ENCODE measurements at regions not wholly inside any gene's neighbourhood (a gene's known extent, or its start where the extent isn't known, plus 50 kb on each side); places are given as distances from the start of the nearest gene placed in this dataset.

GRCh38 chr2:104340879-104341828, 512.8 kb upstream of the POU3F3 start:
- no peak overlapping the region for H3K9ac ChIP-seq (ENCODE audit: low read depth in 1 of 3, low read length in 3 of 3)
- H3K4me3 ChIP-seq (ENCODE audit: low read length in 3 of 3) = no peak overlapping the region
- H3K9me3 ChIP-seq (ENCODE audit: control insufficient read depth in 3 of 3, low read length in 3 of 3) = no peaks in the 10 kb centered on the region
- peaks cover 0 to 4% (median 0%) of the 10 kb centered on the region in 3 donors for H3K27me3 ChIP-seq (ENCODE audit: control insufficient read depth in 3 of 3, insufficient read depth in 3 of 3, low read length in 3 of 3)
- H3K27ac ChIP-seq (ENCODE audit: low read depth, low read length) = no peak overlapping the region
- H3K4me1 ChIP-seq (ENCODE audit: control insufficient read depth in 3 of 3, insufficient read depth in 3 of 3, low read length in 3 of 3) = no peaks in the 10 kb centered on the region
- H3K36me3 ChIP-seq (ENCODE audit: control insufficient read depth in 3 of 3, insufficient read depth in 3 of 3, low read length in 3 of 3) = no peaks in the 10 kb centered on the region

DNA sequence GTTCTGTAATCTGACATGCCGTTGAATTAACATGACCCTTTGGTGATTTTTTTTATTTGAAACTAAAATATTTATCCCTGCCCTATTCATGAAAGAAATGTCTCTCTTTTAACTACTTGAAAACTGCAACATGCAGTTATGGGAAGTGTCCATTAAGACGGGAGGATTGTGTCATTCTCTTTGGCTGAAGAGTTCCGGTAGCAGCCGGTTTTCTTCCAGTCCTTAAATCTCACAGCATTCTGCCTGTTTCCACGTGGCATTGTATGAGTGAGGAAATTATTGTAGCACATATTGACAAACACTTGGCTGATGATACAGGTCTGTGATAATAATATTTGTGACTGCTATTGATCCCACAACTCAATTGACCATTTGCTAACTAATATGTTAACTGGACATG, 509.6 kb upstream of the POU3F3 start:
- Histone ChIP-seq H3K9me3 (ENCODE audit: control insufficient read depth in 3 of 3, low read length in 3 of 3) (no peaks in the 10 kb centered on the region), H3K9ac (ENCODE audit: low read depth in 1 of 3, low read length in 3 of 3) (no peak overlapping the region), H3K27me3 (ENCODE audit: control insufficient read depth in 3 of 3, insufficient read depth in 3 of 3, low read length in 3 of 3) (peaks cover 0 to 4% (median 0%) of the 10 kb centered on the region in 3 donors), H3K4me3 (ENCODE audit: low read length in 3 of 3) (no peak overlapping the region), H3K36me3 (ENCODE audit: control insufficient read depth in 3 of 3, insufficient read depth in 3 of 3, low read length in 3 of 3) (no peaks in the 10 kb centered on the region), H3K27ac (ENCODE audit: low read depth, low read length) (no peak overlapping the region), H3K4me1 (ENCODE audit: control insufficient read depth in 3 of 3, insufficient read depth in 3 of 3, low read length in 3 of 3) (no peaks in the 10 kb centered on the region)

DNA sequence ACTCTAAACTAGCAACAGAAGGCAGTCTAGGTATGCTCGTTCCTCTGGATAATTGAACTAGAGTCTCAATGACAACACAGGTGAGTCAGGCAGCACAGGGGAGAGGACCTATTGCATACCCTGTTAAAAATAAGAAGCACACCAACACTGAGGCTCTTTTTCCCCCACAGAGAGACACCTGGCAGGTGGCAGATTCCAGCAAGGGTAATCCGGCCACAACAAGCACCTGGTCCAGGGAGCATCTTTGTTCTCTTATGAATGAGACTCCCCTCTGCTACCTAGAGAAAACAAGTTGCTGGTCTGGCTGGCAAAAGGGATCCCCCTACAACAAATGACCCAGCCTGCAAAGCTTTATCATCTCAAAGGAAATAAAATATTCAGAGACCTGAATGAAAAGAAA, 508.9 kb upstream of the POU3F3 start:
- Histone ChIP-seq H3K36me3 (ENCODE audit: control insufficient read depth in 3 of 3, insufficient read depth in 3 of 3, low read length in 3 of 3) (no peaks in the 10 kb centered on the region), H3K9ac (ENCODE audit: low read depth in 1 of 3, low read length in 3 of 3) (no peak overlapping the region), H3K4me3 (ENCODE audit: low read length in 3 of 3) (no peak overlapping the region), H3K27me3 (ENCODE audit: control insufficient read depth in 3 of 3, insufficient read depth in 3 of 3, low read length in 3 of 3) (peaks cover 0 to 4% (median 0%) of the 10 kb centered on the region in 3 donors), H3K9me3 (ENCODE audit: control insufficient read depth in 3 of 3, low read length in 3 of 3) (no peaks in the 10 kb centered on the region), H3K4me1 (ENCODE audit: control insufficient read depth in 3 of 3, insufficient read depth in 3 of 3, low read length in 3 of 3) (no peaks in the 10 kb centered on the region), H3K27ac (ENCODE audit: low read depth, low read length) (no peak overlapping the region)

DNA sequence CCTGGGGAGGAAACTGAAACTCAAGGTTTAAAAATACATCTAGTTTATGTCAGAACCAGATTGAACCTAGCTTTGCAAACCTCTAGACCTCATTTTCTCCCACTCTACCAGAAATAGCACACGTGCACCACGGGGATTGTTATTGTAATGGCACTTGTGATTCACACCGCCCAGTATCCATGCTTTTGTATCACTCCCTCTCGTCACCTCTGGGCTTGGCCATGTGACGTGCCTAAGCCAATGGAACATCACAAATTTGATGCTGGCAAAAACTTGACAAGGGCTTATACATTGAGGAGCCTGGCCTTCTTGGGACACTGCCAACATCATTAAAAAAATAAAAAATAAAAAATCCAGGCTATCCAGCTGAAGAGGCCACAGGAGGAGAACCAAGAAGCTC, 495.8 kb upstream of the POU3F3 start:
- no peak overlapping the region for H3K9ac ChIP-seq (ENCODE audit: low read depth in 1 of 3, low read length in 3 of 3)
- H3K27me3 ChIP-seq (ENCODE audit: control insufficient read depth in 3 of 3, insufficient read depth in 3 of 3, low read length in 3 of 3) = peaks cover 0 to 3% (median 0%) of the 10 kb centered on the region in 3 donors
- H3K9me3 ChIP-seq (ENCODE audit: control insufficient read depth in 3 of 3, low read length in 3 of 3) = no peaks in the 10 kb centered on the region
- no peak overlapping the region for H3K27ac ChIP-seq (ENCODE audit: low read depth, low read length)
- no peak overlapping the region for H3K4me3 ChIP-seq (ENCODE audit: low read length in 3 of 3)
- no peaks in the 10 kb centered on the region for H3K36me3 ChIP-seq (ENCODE audit: control insufficient read depth in 3 of 3, insufficient read depth in 3 of 3, low read length in 3 of 3)
- H3K4me1 ChIP-seq (ENCODE audit: control insufficient read depth in 3 of 3, insufficient read depth in 3 of 3, low read length in 3 of 3) = no peaks in the 10 kb centered on the region

DNA sequence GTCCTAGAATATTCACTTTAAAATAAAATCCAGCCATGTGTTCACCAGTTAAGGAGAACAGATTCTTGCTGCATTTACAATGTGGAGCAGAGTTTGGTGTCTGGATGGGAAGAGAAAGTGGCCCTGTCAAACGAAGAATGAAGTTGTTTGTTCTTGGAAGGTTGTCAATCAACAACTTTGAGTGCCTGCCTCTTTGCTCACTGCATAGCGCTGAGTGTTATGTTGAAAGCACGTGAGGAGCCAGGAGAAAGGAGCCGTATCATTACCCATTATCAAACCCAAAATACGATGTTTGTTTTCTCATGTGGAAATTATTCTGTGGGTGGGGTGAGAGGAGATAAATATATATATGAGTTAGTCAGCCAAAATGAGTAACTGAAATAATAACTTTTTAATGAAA, 492.5 kb upstream of the POU3F3 start:
- Histone ChIP-seq H3K4me1 (ENCODE audit: control insufficient read depth in 3 of 3, insufficient read depth in 3 of 3, low read length in 3 of 3) (no peaks in the 10 kb centered on the region), H3K9ac (ENCODE audit: low read depth in 1 of 3, low read length in 3 of 3) (no peak overlapping the region), H3K9me3 (ENCODE audit: control insufficient read depth in 3 of 3, low read length in 3 of 3) (no peaks in the 10 kb centered on the region), H3K27me3 (ENCODE audit: control insufficient read depth in 3 of 3, insufficient read depth in 3 of 3, low read length in 3 of 3) (peaks cover 0 to 3% (median 0%) of the 10 kb centered on the region in 3 donors), H3K36me3 (ENCODE audit: control insufficient read depth in 3 of 3, insufficient read depth in 3 of 3, low read length in 3 of 3) (no peaks in the 10 kb centered on the region), H3K4me3 (ENCODE audit: low read length in 3 of 3) (no peak overlapping the region), H3K27ac (ENCODE audit: low read depth, low read length) (no peak overlapping the region)

DNA sequence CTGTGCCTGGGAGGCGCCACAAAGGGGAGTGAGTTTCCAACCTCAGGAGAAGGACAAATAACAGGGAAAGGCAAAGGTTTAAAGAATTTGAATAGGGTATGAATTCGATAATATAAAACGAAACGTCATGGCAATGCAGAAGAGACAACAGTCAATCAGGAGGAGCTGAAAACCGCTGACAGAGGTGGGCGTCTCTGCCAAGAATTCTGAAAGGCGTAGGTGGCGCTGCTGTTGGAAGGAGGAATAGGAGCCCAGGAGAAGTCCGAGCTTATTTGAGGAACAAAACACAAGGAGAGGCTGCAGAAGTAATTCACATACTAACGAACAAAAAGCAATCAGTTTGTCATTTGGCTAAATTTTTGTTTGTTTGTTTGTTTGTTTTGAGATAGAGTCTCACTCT, 485.8 kb upstream of the POU3F3 start:
- Histone ChIP-seq H3K4me1 (ENCODE audit: control insufficient read depth in 3 of 3, insufficient read depth in 3 of 3, low read length in 3 of 3) (no peaks in the 10 kb centered on the region), H3K27ac (ENCODE audit: low read depth, low read length) (no peak overlapping the region), H3K9me3 (ENCODE audit: control insufficient read depth in 3 of 3, low read length in 3 of 3) (no peaks in the 10 kb centered on the region), H3K9ac (ENCODE audit: low read depth in 1 of 3, low read length in 3 of 3) (no peak overlapping the region), H3K4me3 (ENCODE audit: low read length in 3 of 3) (no peak overlapping the region), H3K27me3 (ENCODE audit: control insufficient read depth in 3 of 3, insufficient read depth in 3 of 3, low read length in 3 of 3) (peaks cover 0 to 5% (median 0%) of the 10 kb centered on the region in 3 donors), H3K36me3 (ENCODE audit: control insufficient read depth in 3 of 3, insufficient read depth in 3 of 3, low read length in 3 of 3) (no peaks in the 10 kb centered on the region)

DNA sequence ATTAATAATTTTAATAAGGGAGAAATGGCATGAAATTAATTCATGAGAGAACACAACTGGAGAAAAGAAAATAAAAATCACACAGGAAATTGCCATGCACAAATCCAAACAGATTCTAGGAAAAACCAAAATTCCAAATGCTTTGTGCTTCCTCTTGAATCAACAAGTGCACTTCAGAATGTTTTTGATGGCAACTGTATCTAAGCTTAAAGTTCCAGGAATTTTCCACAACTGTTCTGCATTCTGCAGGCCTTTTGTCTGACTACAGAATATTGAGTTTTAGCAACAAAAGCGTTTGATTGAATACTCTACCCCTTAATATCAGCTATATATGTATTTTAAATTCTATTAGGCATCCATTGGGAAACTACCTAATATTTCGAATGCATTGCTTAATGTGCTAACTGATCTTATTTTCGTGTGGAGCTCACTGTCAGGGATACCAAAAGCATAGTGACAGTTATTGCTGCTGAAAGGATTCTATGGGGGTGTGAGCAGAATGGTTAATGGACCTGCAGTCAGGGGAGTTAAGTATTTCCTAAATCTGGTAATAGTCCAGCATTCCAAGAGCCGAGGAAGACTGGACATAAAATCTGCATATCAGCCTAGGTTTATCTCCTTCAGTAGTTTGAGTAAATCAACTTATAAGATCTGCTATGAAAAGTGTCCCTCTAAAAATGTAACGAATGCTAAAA, 482.7 kb upstream of the POU3F3 start:
- no peak overlapping the region for H3K27ac ChIP-seq (ENCODE audit: low read depth, low read length)
- H3K27me3 ChIP-seq (ENCODE audit: control insufficient read depth in 3 of 3, insufficient read depth in 3 of 3, low read length in 3 of 3) = peaks cover 0 to 5% (median 0%) of the 10 kb centered on the region in 3 donors
- H3K36me3 ChIP-seq (ENCODE audit: control insufficient read depth in 3 of 3, insufficient read depth in 3 of 3, low read length in 3 of 3) = no peaks in the 10 kb centered on the region
- H3K4me1 ChIP-seq (ENCODE audit: control insufficient read depth in 3 of 3, insufficient read depth in 3 of 3, low read length in 3 of 3) = no peaks in the 10 kb centered on the region
- no peak overlapping the region for H3K4me3 ChIP-seq (ENCODE audit: low read length in 3 of 3)
- H3K9ac ChIP-seq (ENCODE audit: low read depth in 1 of 3, low read length in 3 of 3) = no peak overlapping the region
- H3K9me3 ChIP-seq (ENCODE audit: control insufficient read depth in 3 of 3, low read length in 3 of 3) = no peaks in the 10 kb centered on the region

DNA sequence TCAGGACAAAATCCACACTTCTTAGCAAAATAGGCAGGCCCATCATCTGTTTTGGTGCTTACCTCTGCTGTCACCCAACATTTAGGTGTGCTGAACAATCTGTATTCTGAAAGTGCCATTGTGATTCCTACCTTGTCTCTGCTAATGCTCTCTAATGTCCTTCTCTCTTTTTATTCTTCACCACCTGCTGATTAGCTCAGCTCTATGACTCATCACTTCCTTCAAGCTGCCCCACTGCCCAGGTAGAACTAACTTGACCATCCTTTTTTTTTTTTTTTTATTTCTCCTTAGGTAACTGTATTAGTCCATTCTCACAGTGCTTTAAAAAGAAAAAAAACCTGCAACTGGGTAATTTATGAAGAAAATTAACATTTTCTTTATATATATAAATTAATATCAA, 478.7 kb upstream of the POU3F3 start:
- Histone ChIP-seq H3K4me1 (ENCODE audit: control insufficient read depth in 3 of 3, insufficient read depth in 3 of 3, low read length in 3 of 3) (no peaks in the 10 kb centered on the region), H3K36me3 (ENCODE audit: control insufficient read depth in 3 of 3, insufficient read depth in 3 of 3, low read length in 3 of 3) (no peaks in the 10 kb centered on the region), H3K9me3 (ENCODE audit: control insufficient read depth in 3 of 3, low read length in 3 of 3) (no peaks in the 10 kb centered on the region), H3K27me3 (ENCODE audit: control insufficient read depth in 3 of 3, insufficient read depth in 3 of 3, low read length in 3 of 3) (no peaks in the 10 kb centered on the region), H3K27ac (ENCODE audit: low read depth, low read length) (no peak overlapping the region), H3K9ac (ENCODE audit: low read depth in 1 of 3, low read length in 3 of 3) (no peak overlapping the region), H3K4me3 (ENCODE audit: low read length in 3 of 3) (no peak overlapping the region)

DNA sequence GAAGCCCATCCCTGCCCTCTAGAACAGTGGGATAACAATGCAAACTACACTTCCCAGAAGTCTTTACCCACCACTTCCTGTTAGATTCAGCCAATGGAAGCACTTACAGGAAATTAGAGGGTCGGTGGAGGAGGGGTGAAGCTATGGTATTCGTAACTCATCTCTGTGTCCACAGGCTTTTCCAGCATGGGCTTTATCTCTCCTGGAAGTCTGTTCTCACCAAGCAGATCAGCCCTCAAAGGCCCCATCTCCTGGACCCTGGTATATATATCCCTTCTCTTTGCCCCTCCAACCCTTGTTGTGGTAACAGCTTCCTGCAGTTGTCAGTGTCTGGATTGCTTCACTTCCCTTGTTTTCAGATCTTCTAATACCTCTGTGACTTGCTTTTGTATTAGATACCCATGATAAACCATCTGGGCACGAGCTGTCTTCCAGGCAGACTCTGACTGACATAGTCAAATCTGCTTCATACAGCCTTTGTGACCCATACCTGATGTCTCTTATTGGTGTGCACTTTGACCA, 475.0 kb upstream of the POU3F3 start:
- Histone ChIP-seq H3K4me1 (ENCODE audit: control insufficient read depth in 3 of 3, insufficient read depth in 3 of 3, low read length in 3 of 3) (no peaks in the 10 kb centered on the region), H3K9ac (ENCODE audit: low read depth in 1 of 3, low read length in 3 of 3) (peak overlapping the region in 1 of 3 donors; percentile 3), H3K27ac (ENCODE audit: low read depth, low read length) (no peak overlapping the region), H3K4me3 (ENCODE audit: low read length in 3 of 3) (peak overlapping the region; percentile 31 to 75 (median 61)), H3K36me3 (ENCODE audit: control insufficient read depth in 3 of 3, insufficient read depth in 3 of 3, low read length in 3 of 3) (no peaks in the 10 kb centered on the region), H3K9me3 (ENCODE audit: control insufficient read depth in 3 of 3, low read length in 3 of 3) (no peaks in the 10 kb centered on the region), H3K27me3 (ENCODE audit: control insufficient read depth in 3 of 3, insufficient read depth in 3 of 3, low read length in 3 of 3) (no peaks in the 10 kb centered on the region)

DNA sequence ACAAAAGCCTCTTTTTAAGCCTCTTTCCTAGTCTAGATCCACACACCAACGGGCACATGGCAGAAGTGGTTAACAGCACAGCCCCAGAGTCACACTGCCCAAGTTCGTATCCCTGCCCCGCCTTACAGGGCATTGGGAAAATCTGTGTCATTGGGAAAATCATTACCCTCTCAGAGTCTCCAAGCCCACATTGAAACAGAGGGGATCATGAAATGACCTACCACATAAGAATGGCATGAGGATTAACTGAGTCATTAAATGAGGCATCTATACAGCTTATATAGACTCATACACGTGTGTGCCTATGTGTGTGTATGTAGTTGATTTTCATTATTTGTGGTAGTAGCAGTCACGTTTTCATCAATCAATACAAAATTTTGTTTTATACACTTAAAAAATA, 469.0 kb upstream of the POU3F3 start:
- H3K27ac ChIP-seq (ENCODE audit: low read depth, low read length) = no peak overlapping the region
- H3K4me3 ChIP-seq (ENCODE audit: low read length in 3 of 3) = no peak overlapping the region
- H3K27me3 ChIP-seq (ENCODE audit: control insufficient read depth in 3 of 3, insufficient read depth in 3 of 3, low read length in 3 of 3) = peaks cover 0 to 4% (median 0%) of the 10 kb centered on the region in 3 donors
- H3K4me1 ChIP-seq (ENCODE audit: control insufficient read depth in 3 of 3, insufficient read depth in 3 of 3, low read length in 3 of 3) = no peaks in the 10 kb centered on the region
- no peaks in the 10 kb centered on the region for H3K9me3 ChIP-seq (ENCODE audit: control insufficient read depth in 3 of 3, low read length in 3 of 3)
- no peaks in the 10 kb centered on the region for H3K36me3 ChIP-seq (ENCODE audit: control insufficient read depth in 3 of 3, insufficient read depth in 3 of 3, low read length in 3 of 3)
- no peak overlapping the region for H3K9ac ChIP-seq (ENCODE audit: low read depth in 1 of 3, low read length in 3 of 3)

All from skeletal muscle tissue (tissue), 3 donors.